ENCODE measurements at regions not wholly inside any gene's neighbourhood (a gene's known extent, or its start where the extent isn't known, plus 50 kb on each side); places are given as distances from the start of the nearest gene placed in this dataset.
A peak's percentile ranks its signal among the peaks of the same experiment; 100 is the strongest.

DNA sequence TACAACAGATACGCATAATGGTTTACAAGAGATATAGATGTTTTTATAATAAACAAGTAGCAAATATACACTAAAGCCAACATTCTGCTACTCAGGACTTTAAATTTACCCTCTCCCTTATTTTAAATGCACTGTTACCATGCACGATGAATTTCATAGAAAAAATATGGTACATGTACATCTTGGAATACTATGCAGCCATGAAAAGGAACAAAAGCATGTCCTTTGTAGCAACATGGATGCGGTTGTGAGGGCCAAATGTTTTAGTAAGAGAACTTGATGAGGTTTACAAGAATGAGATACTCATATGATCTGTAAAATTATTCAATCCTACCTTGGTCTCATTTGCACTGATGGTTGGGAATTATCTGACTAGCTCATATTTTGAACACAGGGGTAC lies 769.3 kb downstream of the VGLL3 start:
- Mint-ChIP-seq H3K4me3 (no peak overlapping the region), H3K36me3 (ENCODE audit: low read depth) (no peaks in the 10 kb centered on the region), H3K9me3 (no peaks in the 10 kb centered on the region), H3K27ac (no peak overlapping the region), H3K27me3 (ENCODE audit: low read depth, poor library complexity) (no peaks in the 10 kb centered on the region), H3K4me1 (no peaks in the 10 kb centered on the region)
- DNase-seq: no peak
- no peak for TF ChIP-seq CTCF (IDR thresholded peaks at IDR 0.05)

GRCh38 chr3:86208772-86209171 lies 782.2 kb downstream of the VGLL3 start:
- Mint-ChIP-seq H3K4me3 (no peak overlapping the region), H3K27me3 (ENCODE audit: low read depth, poor library complexity) (peaks cover 4% of the 10 kb centered on the region), H3K27ac (no peak overlapping the region), H3K4me1 (no peaks in the 10 kb centered on the region), H3K36me3 (ENCODE audit: low read depth) (no peaks in the 10 kb centered on the region), H3K9me3 (no peaks in the 10 kb centered on the region)
- DNase-seq: no peak
- no peak for TF ChIP-seq CTCF (IDR thresholded peaks at IDR 0.05)

- H3K27ac Mint-ChIP-seq: no peak overlapping the region
- H3K9me3 Mint-ChIP-seq: peaks cover 4% of the 10 kb centered on the region
- H3K36me3 Mint-ChIP-seq (ENCODE audit: low read depth): no peaks in the 10 kb centered on the region
- H3K4me1 Mint-ChIP-seq: no peaks in the 10 kb centered on the region
- DNase-seq: no peak
- H3K27me3 Mint-ChIP-seq (ENCODE audit: low read depth, poor library complexity): no peaks in the 10 kb centered on the region
- no peak overlapping the region for H3K4me3 Mint-ChIP-seq
- no peak for TF ChIP-seq CTCF (IDR thresholded peaks at IDR 0.05)
Measured at GRCh38 chr3:86182606-86183005, 808.3 kb downstream of the VGLL3 start.

- no peaks in the 10 kb centered on the region for H3K27me3 Mint-ChIP-seq (ENCODE audit: low read depth, poor library complexity)
- peaks cover 13% of the 10 kb centered on the region for H3K4me1 Mint-ChIP-seq
- peaks cover 4% of the 10 kb centered on the region for H3K9me3 Mint-ChIP-seq
- no peak overlapping the region for H3K27ac Mint-ChIP-seq
- H3K36me3 Mint-ChIP-seq (ENCODE audit: low read depth): no peaks in the 10 kb centered on the region
- no peak for DNase-seq
- TF ChIP-seq CTCF (IDR thresholded peaks at IDR 0.05): peak; percentile 15
- H3K4me3 Mint-ChIP-seq: no peak overlapping the region
Measured at GRCh38 chr3:86180696-86181095, 810.3 kb downstream of the VGLL3 start.

DNA sequence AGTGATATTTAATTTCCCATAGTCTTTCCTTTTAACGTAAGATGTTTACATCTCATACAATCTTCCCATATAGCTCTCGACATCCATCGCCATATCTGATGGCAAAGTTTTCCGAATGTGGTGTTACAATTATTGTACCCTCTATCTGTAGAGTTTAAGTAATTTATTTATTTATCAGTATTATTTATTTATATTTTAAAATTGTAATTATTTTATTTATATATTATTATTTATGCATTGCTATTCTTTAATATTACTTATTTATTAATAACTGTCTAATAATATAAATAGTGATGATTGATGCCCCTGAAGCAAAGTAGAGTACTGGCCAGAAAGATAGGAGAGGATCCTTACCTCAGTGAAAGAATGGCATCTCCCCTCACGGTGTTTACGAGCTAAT lies 812.9 kb downstream of the VGLL3 start:
- H3K27ac Mint-ChIP-seq: no peak overlapping the region
- H3K9me3 Mint-ChIP-seq: no peaks in the 10 kb centered on the region
- no peaks in the 10 kb centered on the region for H3K27me3 Mint-ChIP-seq (ENCODE audit: low read depth, poor library complexity)
- peaks cover 22% of the 10 kb centered on the region for H3K4me1 Mint-ChIP-seq
- no peak for DNase-seq
- H3K36me3 Mint-ChIP-seq (ENCODE audit: low read depth): no peaks in the 10 kb centered on the region
- TF ChIP-seq CTCF (IDR thresholded peaks at IDR 0.05): no peak
- no peak overlapping the region for H3K4me3 Mint-ChIP-seq

GRCh38 chr3:86176445-86176784 lies 814.5 kb downstream of the VGLL3 start:
- peaks cover 22% of the 10 kb centered on the region for H3K4me1 Mint-ChIP-seq

More at GRCh38 chr3:86176445-86176784, 814.5 kb downstream of the VGLL3 start:
- no peaks in the 10 kb centered on the region for H3K36me3 Mint-ChIP-seq (ENCODE audit: low read depth)
- no peaks in the 10 kb centered on the region for H3K27me3 Mint-ChIP-seq (ENCODE audit: low read depth, poor library complexity)
- H3K9me3 Mint-ChIP-seq: no peaks in the 10 kb centered on the region
- H3K27ac Mint-ChIP-seq: peak overlapping the region; percentile 25
- no peak for DNase-seq
- H3K4me3 Mint-ChIP-seq: no peak overlapping the region
- TF ChIP-seq CTCF (IDR thresholded peaks at IDR 0.05): no peak
